ENCODE measurements at regions not wholly inside any gene's neighbourhood (a gene's known extent, or its start where the extent isn't known, plus 50 kb on each side); places are given as distances from the start of the nearest gene placed in this dataset.
"Not testable (repeated sequence)": the region's sequence is repeated elsewhere in the genome, so short reads cannot be mapped to it uniquely, and the experiment has no call there.

DNA sequence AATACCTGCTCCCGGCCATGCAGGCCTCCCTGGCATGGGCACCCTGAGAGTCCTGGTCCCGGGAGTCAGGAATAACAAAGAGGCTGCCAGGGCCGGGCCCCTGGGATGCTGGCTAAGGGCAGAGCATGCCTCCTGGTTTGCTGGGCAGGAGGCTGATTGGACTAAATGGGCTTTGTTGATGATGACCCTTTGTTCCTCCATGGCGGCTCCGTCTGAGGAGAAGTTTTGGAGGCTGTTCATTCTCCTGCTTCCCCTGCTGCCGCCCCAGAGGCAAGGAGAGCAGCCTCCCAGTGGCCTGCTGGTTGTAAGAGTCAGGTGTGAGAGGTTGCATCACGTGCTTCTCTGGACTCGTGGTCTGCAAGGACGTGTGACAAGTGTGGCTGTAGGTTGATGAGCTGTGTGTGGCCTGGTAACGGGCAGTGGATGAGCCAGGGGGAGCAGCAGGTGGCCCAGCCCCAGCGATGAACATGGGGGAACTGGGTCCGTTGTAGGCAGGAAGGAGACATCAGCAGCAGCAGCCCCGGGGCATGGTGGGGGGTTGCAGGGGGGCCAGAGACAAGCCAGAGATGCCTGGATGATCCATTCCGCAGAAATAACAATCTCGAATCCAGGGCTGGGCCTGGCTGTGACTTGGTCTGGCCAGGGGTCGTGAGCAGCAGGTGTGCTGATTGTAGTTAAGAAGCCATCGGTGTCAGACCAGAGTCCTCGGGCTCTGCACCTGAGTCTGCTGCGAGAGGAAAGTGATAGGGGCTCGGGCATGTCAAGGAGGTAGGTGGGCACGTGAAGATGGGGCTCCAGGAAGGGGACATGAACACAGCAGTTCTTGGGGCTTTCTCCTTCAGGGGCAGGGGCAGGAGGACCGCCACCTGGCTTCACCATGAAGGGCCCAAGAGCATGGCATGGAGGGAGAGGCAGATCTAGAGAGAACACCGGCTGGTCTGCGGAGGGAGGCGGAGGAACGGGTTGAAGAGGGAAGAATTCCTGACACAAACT, 101.4 kb downstream of the TNFRSF13B start:
- DNase-seq = no peak

DNA sequence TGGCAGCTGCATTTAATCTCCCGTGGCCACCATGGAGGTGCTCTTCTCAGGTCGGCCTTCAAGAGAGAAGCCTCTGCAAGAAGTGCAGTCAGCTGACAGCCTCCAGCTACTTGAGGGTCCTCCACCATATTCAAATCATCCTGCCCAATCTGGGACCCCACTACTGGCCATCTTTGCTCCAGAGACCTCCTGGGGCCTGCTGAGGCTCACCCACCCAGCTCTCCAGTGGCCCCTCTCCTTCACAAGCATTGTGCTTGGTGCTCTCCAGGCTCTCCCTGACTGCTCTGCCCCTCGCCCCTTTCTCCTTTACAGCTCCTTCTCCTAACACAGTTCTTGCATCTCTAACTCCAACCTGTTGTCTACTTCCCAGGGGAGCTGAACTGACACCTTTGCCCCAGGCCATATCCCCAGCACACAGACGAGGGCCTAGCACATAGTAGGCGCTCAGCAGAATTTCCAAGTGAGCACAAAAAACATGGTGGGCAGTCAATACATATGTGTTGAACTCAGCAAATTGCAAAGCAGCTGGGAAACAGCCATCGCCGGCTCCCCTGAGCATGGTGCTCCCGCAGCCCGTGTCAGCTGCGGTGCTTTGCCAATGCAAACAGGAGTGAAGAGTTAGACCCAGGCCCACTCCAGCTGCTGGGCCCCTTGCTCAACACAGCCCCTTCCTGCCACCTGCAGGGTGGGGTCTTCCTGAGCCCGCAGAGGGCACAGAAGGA, 102.2 kb downstream of the TNFRSF13B start:
- DNase-seq = not testable (repeated sequence)

DNA sequence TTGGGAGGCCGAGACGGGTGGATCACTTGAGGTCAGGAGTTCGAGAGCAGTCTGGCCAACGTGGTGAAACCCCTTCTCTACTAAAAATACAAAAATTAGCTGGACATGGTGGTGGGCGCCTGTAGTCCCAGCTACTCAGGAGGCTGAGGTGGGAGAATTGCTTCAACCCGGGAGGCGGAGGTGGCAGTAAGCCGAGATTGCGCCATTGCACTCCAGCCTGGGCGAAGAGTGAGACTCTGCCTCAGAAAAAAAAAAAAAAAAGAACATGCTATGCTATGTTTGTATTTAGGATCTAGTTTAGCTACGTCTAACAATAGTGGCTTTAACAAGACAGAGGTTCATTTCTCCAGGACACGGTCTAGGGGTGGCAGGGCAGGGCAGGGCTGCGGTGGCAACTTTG, 103.3 kb downstream of the TNFRSF13B start:
- not testable (repeated sequence) for DNase-seq

DNA sequence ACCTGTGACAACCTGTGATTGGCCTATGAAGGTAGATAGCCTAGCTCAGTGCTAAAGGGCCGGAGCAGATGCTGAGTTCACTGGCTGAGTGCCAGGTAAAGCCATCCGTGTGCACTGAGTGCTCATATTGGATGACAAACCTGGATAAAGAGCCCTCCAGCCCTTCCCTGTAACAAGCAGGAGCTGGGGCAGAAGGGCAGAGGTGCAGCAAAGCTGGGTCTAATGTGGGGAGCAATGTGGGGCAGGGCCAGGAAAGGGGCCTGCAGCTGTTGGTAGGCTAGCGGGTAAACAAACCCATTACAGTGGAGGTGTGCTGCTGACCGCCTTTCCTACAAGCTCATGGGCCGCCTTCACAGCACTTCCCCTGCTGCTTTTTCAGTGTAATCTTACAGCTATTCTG, 104.4 kb downstream of the TNFRSF13B start:
- DNase-seq = not testable (repeated sequence)

DNA sequence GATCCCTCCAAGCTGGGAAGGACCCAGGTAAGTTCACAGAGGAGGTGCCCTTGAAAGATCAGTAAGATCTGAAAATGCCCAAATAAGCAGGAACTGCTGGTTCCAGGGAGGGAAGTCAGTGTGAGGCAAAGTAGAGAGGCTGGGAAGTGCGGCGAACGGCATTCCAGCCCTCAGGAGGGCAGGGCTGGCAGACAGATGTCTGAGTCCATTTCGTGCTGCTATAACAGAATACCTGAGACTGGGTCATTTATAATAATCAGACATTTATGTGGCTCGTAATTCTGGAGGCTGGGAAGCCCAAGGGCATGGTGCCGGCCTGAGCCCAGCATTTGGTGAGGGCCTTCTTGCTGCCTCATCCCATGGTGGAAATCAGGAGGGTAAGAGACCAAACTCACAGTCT, 105.1 kb downstream of the TNFRSF13B start:
- DNase-seq = not testable (repeated sequence)

DNA sequence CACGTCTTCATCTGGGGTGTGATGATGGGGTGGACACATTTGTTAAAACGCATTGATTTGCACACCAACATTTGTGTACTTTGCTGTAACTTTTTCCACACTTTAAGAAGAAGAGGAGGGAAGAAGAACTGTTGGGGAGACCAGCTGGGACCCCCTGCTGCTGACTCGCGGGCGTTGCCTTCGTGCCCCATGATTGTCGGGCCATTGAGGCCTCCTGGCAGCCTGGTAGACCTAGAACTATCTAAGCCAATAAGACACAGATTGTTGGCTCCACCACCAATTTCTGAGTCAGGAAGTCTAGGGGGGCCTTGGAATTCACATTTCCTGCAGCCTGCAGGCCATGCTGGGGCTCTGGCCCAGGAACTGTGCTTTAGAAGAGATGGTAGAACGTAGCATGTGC, 105.5 kb downstream of the TNFRSF13B start:
- no peak for DNase-seq

DNA sequence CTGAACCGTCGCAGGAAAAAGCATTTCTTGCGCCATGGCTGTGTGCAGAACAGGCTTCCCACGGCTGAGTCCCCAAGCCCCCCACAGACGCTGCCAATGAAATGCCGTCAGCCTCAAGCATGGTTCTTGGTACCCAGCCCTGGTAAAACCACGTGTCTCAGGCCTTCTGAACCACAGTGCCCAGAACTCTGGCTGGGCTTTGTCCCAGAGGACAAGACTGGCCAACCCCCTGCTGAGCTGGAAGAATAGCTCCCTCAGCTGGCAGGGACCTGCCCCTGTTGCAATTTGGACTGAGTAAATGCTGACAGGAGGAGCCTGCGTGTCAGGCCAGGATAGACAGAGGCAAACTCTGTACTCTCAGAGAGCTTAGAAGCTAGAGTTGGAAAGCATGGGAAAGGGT, 106.2 kb downstream of the TNFRSF13B start:
- not testable (repeated sequence) for DNase-seq

DNA sequence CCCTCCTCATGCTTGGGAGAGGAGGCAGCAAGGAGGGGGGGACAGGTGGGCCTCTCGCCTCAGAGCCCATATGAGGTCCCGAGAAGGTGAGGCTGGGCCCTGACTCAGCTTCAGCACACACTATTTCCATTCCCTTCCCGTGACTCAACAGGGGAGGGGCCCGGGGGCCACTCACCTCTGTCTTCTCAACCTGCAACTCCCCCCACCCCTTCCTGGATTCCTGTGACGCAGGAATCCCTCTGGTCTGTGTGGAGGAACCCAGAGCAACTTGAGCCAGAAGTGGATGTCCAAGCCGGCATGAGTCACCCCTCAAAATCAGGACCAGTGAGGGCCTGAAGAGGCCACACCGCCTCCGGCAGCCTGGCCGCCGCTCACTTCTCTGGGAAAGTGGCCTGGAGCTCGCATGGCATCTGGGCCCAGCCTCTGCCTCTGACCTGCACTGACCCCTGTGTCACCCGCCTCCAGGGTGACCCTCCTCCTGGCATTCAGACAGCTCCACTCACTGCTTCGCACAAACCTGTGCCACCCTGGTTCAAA, 106.8 kb downstream of the TNFRSF13B start:
- DNase-seq = not testable (repeated sequence)

DNA sequence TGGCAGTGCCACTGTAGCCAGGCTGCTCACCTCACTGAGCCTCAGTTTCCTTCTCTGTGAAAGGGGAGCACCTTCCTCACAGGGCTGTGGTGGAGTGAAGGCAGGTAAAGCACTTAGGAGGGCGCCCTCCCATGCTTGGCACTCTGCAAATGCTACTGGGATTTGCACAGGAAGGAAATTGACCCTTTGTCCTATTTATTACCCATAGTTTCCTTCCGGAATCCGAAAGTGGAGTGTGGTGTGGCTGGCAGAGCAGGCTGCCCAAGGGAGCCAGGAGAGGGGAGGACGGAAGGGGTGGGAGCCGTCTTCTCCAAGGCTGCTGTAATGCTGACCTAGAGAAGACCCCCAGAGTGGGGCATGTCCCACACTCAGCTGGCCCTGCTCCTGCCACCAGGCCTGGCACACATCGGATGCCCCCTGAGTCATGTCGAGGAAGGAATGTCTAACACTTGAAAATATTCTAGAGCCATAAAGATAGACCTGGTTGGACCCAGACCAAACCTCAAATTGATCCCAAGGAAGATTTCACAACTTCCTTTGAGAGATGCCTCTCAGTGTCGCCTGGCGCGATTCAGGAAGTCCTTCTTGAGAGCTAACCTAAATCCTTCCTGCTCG, 107.3 kb downstream of the TNFRSF13B start:
- not testable (repeated sequence) for DNase-seq

DNA sequence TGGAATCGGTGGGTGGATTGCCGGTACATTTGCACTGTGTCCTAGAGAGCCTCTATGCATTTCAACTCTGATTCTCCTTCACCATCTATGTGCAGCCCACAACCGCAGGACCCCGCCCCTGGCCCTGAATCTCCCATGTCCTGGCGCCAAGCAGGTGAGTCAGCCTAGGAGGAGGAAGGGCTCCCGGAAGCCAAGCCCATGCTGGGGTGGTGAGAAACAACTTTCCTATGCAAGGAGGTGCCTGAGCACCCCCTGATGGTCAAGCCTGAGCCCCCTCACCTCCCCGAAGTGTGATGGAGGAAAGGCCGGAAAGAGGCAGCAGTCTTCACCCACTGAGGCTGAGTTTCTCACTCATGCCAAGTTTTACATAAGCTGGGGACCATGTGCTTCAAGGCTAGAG, 110.8 kb downstream of the TNFRSF13B start:
- DNase-seq = not testable (repeated sequence)

DNA sequence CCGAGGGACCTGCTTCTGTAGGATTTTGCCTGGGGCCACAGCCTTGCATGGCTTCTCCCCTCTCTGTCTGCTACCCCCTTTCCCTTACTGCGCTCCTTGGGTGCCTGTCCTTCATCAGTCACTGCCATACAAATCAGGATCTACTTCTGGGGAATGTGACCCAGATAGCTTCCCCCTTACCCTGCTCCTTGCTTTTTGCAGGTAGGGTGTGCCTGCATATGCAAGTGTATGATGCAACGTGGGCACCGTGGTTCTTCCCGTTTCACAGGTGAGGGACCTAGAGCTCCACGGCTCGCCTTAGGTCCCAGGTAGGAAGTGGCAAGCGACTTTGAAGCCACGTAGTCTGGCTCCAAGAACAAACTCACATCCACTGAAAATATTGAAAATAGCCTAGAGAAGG, 111.5 kb downstream of the TNFRSF13B start:
- DNase-seq = not testable (repeated sequence)

DNA sequence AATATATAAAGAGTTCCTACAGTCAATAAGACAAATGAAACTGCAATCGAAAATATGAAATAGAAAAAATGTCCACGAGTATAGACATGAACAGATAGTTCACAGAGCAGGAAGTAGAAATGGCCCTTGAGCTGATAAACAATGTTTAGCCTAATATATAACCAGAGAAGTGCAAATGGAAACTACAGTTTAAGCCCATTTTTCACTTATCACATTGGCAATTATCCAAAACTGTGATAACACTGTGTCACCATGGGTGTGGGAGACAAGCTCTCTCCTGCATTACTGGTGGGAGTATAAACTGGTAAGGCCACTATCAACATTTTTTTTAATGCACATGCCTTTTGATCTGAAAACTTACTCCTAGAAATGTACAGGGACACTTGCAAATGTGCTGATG, 112.4 kb downstream of the TNFRSF13B start:
- DNase-seq = not testable (repeated sequence)

DNA sequence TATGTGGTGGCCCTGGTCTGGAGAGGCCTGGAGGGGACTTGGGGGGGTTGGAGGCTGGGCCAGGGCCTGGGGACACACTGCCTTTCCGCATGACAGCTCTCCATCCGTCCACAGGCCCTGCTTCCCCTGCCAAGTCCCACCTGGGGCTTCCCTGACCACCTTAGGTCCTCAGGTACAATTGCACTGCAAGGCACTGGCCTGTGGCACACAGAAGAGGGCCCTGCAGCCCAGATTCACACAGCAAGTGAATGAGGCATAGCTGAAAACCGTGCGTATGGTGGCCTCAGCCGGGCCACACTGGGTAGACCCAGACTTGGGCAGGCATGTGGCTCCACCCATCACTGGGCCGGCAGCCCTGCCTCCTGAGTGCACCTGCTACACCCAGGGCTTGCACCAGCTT, 114.2 kb downstream of the TNFRSF13B start:
- not testable (repeated sequence) for DNase-seq

DNA sequence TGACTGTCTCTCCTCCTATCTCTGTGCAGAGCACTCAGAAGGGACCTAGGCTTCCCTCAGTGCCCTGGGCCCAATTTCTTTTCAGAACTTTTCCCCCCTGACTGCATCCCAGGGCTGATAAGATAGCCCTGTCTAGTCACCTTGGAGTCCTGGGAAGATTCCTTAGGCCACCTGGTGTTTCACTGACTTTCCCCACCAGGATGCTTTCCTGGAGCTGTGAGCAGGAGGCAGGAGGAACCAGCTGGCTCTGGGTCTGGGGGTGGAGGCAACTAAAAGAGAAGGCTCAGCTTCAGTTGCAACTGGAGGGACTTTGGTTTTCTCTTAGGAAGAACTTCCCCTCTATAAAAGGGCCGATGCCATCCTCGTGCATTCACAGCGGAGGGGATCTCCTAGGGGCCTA, 115.1 kb downstream of the TNFRSF13B start:
- DNase-seq = not testable (repeated sequence)

DNA sequence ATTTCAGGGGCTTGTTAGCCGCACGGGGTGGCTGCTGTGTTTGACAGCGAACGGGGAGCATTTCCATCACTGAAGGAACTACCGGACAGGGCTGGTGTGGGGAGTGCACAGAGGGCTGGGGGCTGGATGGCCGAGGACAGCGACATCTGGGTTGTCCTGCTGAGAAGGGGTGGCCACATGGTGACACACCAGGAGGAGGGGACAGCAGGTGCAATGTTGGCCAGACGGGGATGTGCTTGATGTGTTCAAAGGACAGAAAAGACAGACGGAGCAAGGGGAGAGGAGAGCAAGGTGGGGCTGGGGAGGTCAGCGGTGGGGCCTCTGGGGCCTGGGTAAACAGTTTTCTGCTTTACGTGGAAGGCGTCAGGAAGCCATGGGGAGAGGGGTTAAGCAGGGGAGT, 115.7 kb downstream of the TNFRSF13B start:
- DNase-seq = not testable (repeated sequence)

DNA sequence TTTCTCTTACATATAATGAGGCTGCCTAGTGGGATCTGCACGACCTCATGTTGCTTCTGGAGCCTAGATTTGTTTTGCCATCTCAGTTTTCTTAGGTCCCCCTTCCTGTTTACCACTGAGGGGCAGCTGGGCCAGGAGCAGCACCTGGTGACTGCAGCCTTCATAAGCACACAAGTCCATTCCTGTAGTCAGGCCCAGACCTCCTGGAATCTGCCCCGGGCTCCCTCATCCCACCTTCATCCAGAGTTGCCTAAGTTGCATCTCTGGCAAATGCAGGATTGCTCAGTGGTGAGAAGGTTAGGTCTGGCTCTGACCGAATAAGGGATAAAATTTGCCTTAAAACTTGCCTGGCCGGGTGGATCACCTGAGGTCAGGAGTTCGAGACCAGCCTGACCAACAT, 117.3 kb downstream of the TNFRSF13B start:
- not testable (repeated sequence) for DNase-seq

DNA sequence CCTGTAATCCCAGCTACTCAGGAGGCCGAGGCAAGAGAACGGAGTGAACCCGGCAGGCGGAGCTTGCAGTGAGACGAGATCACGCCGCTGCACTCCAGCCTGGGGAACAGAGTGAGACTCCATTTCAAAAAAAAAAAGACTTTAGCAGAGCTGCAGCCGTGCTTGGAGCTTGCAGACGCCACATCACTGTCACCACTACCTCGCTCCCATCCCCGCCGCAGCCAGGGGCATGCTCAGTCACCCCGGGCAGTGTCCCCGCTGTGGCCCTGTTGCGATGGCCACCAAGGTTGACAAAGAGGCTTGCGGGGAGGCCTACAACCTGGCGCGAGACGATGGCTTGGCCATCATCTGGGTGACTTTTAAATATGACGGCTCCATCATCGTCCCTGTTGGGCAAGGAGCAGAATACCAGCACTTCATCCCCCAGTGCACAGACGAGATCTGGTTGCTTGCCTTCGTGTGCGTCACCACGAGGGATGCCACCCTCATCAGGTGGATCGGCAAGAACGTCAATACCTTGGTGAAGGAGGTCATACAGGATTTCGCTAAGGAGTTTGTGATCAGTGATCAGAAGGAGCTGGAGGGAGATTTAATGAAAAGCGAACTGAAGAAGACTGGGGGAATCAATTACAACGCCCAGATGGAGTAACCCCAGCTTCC, 118.1 kb downstream of the TNFRSF13B start:
- DNase-seq = no peak

DNA sequence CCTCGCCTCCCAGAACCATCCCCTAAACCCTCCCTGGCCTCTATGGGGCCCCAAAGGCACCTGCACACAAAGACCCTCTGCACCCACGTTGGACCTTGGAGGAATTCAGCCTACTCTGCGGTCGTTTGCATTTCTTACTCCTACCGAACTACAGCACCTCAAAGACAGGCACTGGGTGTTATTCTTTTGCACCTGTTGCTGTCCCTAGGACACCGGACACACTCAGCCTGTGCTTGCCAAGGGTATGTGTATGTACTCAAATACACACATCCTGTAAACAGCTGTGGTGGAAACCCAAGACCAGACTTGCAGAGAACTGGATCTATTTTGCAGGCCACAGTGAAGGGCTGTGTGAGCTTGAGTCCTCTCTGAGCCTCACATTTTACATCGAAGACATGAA, 122.1 kb downstream of the TNFRSF13B start:
- not testable (repeated sequence) for DNase-seq

DNA sequence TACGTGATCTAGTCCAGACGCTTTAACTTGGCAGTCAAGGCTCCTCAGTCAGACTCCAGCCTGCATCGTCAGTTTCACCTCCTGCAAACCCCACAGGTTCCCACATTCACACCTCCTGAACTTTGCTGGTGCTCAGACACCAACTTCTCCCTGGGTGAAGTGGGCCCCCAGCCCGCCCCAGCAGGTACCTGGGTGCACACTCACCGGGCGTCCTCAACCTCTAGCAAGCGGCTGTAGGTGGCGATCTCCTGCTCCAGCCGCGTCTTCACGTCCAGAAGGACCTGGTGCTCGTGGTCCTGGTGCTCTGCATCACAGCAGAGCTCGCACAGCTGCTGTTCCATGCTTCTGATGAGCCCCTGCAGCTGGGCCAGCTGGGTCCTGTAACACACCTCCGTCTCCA, 122.9 kb downstream of the TNFRSF13B start:
- DNase-seq = not testable (repeated sequence)

DNA sequence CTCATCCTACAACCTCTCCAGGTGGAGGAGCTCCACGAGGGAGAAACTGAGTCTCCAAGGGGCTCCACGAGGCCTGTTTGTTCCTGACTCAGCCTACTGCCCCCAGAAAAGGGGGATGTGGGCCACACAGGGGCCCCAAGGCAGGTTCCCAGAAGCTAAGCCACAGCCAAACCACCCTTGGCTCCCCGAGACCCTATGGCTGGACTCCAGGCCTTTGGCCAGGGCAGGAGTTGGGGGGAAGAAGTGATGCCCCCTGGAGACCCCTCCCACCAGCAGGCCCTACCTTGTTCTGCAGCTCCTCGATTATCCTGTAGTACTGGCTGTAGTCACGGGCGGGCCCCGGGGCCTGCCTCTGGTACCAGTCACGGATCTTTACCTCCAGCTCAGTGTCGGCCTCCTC, 126.8 kb downstream of the TNFRSF13B start:
- DNase-seq = not testable (repeated sequence)

DNA sequence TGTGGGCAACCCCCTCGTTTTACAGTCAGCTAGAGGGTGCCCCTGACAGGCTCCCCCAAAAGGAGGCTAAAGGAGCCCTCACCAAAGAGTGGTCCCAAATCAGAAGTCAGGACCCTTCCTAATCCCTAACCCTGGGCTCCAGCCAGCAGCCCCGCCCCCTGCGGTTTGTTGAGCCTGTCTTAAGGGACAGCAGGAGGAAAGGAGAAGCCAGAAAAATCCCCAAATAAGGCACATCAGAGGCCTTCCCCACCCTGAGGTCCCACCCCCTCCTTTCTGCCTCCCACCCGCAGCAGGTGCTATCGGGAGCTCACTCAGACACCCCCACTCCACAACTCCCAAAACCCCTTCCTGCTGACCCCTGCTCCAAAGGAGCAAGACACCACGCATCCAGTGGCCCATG, 127.2 kb downstream of the TNFRSF13B start:
- not testable (repeated sequence) for DNase-seq

DNA sequence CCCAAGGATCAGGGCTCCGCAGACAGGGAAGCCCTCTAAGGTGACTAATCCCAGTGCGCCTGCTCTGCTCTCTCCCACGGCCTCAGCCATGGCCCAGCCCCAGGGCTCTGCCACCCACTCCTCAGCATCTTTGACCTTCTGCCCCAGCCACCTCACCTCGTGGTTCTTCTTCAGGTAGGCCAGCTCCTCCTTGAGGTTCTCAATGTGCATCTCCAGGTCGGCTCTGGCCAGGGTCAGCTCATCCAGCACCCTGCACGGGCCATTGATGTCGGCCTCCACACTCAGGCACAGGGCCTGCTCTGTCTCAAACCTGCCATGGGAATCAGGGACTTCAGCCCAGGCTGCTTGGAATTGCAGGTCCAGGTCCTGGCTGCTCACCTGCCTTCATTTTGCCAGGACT, 128.4 kb downstream of the TNFRSF13B start:
- not testable (repeated sequence) for DNase-seq
